ENCODE measurements at regions not wholly inside any gene's neighbourhood (a gene's known extent, or its start where the extent isn't known, plus 50 kb on each side); places are given as distances from the start of the nearest gene placed in this dataset.

DNA sequence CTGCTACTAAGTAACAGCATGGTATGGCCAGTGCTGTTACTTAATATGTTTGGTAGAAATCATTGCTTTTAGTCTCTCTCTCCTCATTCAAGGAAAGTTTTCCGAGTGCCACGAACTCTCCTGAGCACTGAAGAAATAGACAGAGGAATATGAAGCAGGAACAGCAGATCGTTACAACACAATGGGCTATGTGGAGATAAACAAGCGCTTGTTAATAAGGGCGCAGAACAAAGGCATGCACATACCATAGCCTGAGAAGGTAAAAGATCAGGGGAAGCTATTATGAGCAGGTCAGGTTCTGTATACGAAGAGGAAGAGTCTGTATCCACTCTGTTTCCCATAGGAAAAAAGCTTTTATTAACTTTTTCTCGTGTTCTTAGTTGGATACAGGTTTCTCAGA is 156.2 kb upstream of the CPNE8 start:
- Histone ChIP-seq H3K27ac (no peak overlapping the region), H3K27me3 (no peaks in the 10 kb centered on the region), H3K9me3 (no peaks in the 10 kb centered on the region), H3K36me3 (no peaks in the 10 kb centered on the region), H3K4me1 (no peaks in the 10 kb centered on the region), H3K4me3 (no peak overlapping the region)
- intact Hi-C loops (cut with DNase I; ENCODE audit: low total_unique reads), result no loop called here
- DNase-seq (ENCODE audit: low spot score in 2 of 2), result no peak
- TF ChIP-seq POLR2AphosphoS5 (IDR thresholded peaks at IDR 0.05) (no peak), POLR2A (IDR thresholded peaks at IDR 0.05) (no peak)
- TF ChIP-seq, protein P1, sequence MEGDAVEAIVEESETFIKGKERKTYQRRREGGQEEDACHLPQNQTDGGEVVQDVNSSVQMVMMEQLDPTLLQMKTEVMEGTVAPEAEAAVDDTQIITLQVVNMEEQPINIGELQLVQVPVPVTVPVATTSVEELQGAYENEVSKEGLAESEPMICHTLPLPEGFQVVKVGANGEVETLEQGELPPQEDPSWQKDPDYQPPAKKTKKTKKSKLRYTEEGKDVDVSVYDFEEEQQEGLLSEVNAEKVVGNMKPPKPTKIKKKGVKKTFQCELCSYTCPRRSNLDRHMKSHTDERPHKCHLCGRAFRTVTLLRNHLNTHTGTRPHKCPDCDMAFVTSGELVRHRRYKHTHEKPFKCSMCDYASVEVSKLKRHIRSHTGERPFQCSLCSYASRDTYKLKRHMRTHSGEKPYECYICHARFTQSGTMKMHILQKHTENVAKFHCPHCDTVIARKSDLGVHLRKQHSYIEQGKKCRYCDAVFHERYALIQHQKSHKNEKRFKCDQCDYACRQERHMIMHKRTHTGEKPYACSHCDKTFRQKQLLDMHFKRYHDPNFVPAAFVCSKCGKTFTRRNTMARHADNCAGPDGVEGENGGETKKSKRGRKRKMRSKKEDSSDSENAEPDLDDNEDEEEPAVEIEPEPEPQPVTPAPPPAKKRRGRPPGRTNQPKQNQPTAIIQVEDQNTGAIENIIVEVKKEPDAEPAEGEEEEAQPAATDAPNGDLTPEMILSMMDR (IDR thresholded peaks at IDR 0.05), result no peak

DNA sequence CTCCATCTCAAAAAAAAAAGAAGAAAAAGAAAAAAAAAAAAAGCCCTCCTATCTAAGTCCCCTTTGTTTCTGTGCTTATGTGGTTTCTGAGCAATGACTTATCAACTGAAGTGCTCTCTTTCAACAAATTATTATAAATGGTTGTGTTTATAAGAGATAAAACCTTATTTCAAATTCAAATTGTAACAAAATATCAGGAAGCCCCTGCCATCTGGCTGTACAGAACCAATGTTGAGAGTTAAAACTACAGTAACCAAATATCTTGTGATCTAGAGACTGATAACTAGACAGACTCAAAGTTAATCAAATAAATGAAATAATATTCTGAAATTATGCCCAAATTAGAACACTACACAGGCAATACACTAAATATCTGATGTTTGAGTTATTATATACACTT is 143.0 kb upstream of the CPNE8 start:
- Histone ChIP-seq H3K9me3 (no peaks in the 10 kb centered on the region), H3K4me1 (no peaks in the 10 kb centered on the region), H3K36me3 (no peaks in the 10 kb centered on the region), H3K4me3 (no peak overlapping the region), H3K27me3 (no peaks in the 10 kb centered on the region), H3K27ac (no peak overlapping the region)
- no peak for DNase-seq (ENCODE audit: low spot score in 2 of 2)
- no peak for TF ChIP-seq POLR2A (IDR thresholded peaks at IDR 0.05)
- no peak for TF ChIP-seq POLR2AphosphoS5 (IDR thresholded peaks at IDR 0.05)
- TF ChIP-seq, protein P1 (IDR thresholded peaks at IDR 0.05), result no peak
- intact Hi-C loops (cut with DNase I; ENCODE audit: low total_unique reads), result loop anchor here (10.0 kb wide), 1 partner anchor 266 kb away; no protein-coding TSS in a partner anchor

DNA sequence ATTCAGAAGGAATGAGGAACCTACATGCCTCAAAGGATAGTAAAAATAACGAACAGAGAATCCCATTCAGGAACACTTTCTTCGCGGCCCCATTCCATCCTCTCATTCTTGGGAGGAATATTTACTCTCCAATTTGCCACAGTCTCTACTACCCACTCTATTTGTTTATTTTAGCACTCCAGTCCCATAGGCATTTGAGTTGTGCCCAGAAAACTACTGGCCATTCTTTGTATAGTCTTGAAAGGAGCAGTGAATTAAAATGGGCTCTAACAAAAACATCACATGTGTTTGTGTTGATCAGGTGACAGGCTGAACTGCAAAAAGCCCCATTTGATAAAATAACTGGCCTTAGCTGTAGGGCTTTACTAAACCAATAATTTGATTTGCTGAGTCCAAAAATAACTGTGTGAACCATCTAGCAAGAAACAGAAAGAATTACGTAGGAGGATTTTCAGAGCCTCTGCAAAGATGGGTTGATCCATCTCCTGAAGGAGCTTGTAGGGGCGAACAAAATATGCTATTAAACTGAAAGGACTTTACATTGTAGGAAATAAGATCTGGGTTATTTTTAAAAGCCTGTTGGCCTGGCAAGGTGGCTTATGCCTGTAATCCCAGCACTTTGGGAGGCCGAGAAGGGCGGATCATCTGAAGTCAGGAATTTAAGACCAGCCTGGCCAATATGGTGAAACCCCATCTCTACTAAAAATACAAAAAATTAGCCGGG is 142.3 kb upstream of the CPNE8 start:
- no peak for TF ChIP-seq POLR2AphosphoS5 (IDR thresholded peaks at IDR 0.05)
- TF ChIP-seq, protein P1 (IDR thresholded peaks at IDR 0.05), result no peak
- TF ChIP-seq POLR2A (IDR thresholded peaks at IDR 0.05), result no peak
- Histone ChIP-seq H3K4me1 (no peaks in the 10 kb centered on the region), H3K4me3 (no peak overlapping the region), H3K27ac (no peak overlapping the region), H3K9me3 (no peaks in the 10 kb centered on the region), H3K27me3 (no peaks in the 10 kb centered on the region), H3K36me3 (no peaks in the 10 kb centered on the region)
- DNase-seq (ENCODE audit: low spot score in 2 of 2), result no peak
- intact Hi-C loops (cut with DNase I; ENCODE audit: low total_unique reads), result loop anchor here (10.0 kb wide), 1 partner anchor 267 kb away; no protein-coding TSS in a partner anchor

DNA sequence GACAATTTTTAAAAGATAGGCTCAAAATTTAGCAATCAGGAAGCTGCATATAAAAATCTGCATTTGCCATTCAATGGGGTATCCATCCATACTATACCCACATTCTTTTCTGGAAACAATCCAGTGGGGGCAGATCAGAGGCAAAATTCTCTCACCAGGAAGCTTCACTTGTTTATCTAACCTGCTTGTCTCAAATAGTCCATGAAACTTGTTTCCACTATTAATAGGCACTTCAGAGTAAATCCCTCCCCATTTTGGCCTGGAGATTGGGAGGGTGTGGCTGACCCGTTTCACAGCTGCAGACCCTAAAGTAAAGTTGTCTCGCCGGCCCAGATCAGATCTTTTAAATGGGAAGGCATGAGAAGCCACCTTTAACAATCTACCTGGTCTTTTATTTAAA is 139.4 kb upstream of the CPNE8 start:
- no peak for DNase-seq (ENCODE audit: low spot score in 2 of 2)
- no peaks in the 10 kb centered on the region for H3K36me3 ChIP-seq
- no peaks in the 10 kb centered on the region for H3K9me3 ChIP-seq
- H3K4me3 ChIP-seq, result no peak overlapping the region
- TF ChIP-seq, protein P1 (IDR thresholded peaks at IDR 0.05), result no peak
- TF ChIP-seq POLR2AphosphoS5 (IDR thresholded peaks at IDR 0.05) (no peak), POLR2A (IDR thresholded peaks at IDR 0.05) (no peak)
- no peaks in the 10 kb centered on the region for H3K4me1 ChIP-seq
- no peaks in the 10 kb centered on the region for H3K27me3 ChIP-seq
- H3K27ac ChIP-seq, result no peak overlapping the region
- intact Hi-C loops (cut with DNase I; ENCODE audit: low total_unique reads), result loop anchor here (10.0 kb wide), 1 partner anchor 270 kb away; no protein-coding TSS in a partner anchor

DNA sequence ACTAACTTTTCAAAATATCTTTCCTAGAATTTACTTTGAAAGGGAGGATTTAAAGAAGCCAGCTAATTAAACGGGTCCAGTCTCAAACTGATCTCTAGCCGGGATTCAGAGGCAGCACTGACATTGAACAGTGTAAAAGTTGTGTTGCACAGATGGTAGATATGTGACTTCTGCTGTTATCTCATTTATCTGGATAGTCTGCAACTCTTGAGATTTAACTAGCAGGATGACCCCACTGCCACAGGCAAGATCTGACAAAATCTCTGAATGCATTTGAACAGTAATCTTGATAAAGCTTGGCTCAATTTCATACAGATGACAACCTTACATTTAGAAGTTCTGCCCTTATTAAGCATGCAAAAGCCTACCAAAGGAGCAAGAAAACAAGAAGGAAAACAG is 138.0 kb upstream of the CPNE8 start:
- no peaks in the 10 kb centered on the region for H3K4me1 ChIP-seq
- intact Hi-C loops (cut with DNase I; ENCODE audit: low total_unique reads), result loop anchor here (10.0 kb wide), 1 partner anchor 271 kb away; no protein-coding TSS in a partner anchor
- H3K27me3 ChIP-seq, result no peaks in the 10 kb centered on the region
- TF ChIP-seq, protein P1 (IDR thresholded peaks at IDR 0.05), result no peak
- TF ChIP-seq POLR2AphosphoS5 (IDR thresholded peaks at IDR 0.05), result no peak
- no peak for TF ChIP-seq POLR2A (IDR thresholded peaks at IDR 0.05)
- DNase-seq (ENCODE audit: low spot score in 2 of 2), result no peak
- H3K4me3 ChIP-seq, result no peak overlapping the region
- no peaks in the 10 kb centered on the region for H3K36me3 ChIP-seq
- no peaks in the 10 kb centered on the region for H3K9me3 ChIP-seq
- H3K27ac ChIP-seq, result no peak overlapping the region

Measured in breast epithelium (tissue), 4 donors.